Effector memory CD8-positive, alpha-beta T cell (primary cell): ENCODE measurements at regions not wholly inside any gene's neighbourhood (a gene's known extent, or its start where the extent isn't known, plus 50 kb on each side); places are given as distances from the start of the nearest gene placed in this dataset.
"Not testable (repeated sequence)": the region's sequence is repeated elsewhere in the genome, so short reads cannot be mapped to it uniquely, and the experiment has no call there.

Experiments
- ATAC-seq: fragments of 150-1000 bp; cut with Tn5 transposase; replicated peaks from 2 replicates; pipeline ENCODE4 v1.10.0; 2021; ENCODE audit warnings: mild to moderate bottlenecking, moderate library complexity
- DNase-seq, 3 experiments: peaks; one replicate each; pipeline ENCODE4 v3.0.0; 2021
- H3K27ac Mint-ChIP-seq, 2 donors: one replicate each; pipeline ENCODE4 v1.8.0; 2022; ENCODE audit warnings: mild to moderate bottlenecking in 2 of 2, mixed read lengths in 2 of 2, moderate library complexity in 2 of 2
- H3K27me3 Mint-ChIP-seq, 2 donors: one replicate each; pipeline ENCODE4 v1.8.0; 2022; ENCODE audit warnings: mixed read lengths in 2 of 2
- H3K36me3 Mint-ChIP-seq: one replicate; pipeline ENCODE4 v1.8.0; 2022; ENCODE audit warnings: mild to moderate bottlenecking, moderate library complexity, mixed read lengths; ENCODE audit not compliant: insufficient read depth
- H3K4me1 Mint-ChIP-seq, 2 donors: one replicate each; pipeline ENCODE4 v1.8.0; 2022; ENCODE audit warnings: low read depth in 2 of 2, mixed read lengths in 2 of 2
- H3K4me3 Mint-ChIP-seq, 2 donors: one replicate each; pipeline ENCODE4 v1.8.0; 2022; ENCODE audit warnings: mild to moderate bottlenecking in 2 of 2, mixed read lengths in 2 of 2, moderate library complexity in 2 of 2
- H3K9me3 Mint-ChIP-seq, 2 donors: one replicate each; pipeline ENCODE4 v1.8.0; 2022; ENCODE audit warnings: mixed read lengths in 2 of 2

DNA sequence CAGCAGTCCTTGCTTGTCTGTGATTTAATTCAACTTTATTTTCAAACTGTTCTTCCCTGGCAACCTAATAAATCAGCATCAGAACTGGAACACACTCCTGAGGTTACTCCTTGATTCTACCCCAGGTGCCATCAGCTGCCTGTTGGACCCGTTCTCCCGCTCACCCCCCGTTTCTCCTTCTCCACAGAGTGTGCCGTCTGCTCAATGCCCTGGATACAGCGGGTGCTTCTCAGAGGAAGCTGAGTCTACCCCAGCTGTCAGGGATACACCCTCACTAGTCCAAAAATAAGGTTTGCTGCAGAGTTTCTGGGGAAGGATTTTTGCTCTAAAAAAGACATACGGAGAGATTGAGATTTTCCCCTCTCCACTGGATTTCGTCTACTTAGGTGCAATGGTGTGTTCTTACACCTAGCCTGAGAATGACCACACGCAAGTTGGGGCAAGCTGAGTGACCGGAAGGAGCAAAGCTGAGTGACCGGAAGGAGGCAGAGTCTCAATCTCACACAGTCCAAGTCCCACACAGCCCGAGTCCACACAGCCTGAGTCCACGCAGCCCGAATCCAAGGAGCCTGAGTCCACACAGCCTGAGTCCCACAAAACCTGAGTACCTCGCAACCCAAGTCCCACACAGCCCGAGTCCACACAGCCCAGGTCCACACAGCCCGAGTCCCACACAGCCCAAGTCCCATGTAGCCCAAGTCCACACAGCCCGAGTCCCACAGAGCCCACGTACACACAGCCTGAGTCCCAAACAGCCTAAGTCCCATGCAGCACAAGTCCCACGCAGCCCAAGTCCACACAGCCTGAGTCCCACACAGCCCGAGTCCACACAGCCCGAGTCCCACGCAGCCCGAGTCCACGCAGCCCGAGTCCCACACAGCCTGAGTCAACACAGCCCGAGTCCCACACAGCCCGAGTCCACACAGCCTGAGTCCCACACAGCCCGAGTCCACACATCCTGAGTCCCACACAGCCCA, 58.6 kb upstream of the DACT2 start:
- Mint-ChIP-seq H3K4me3 (no peak overlapping the region), H3K9me3 (no peaks in the 10 kb centered on the region), H3K4me1 (peaks cover 0 to 2% of the 10 kb centered on the region in 2 donors), H3K27ac (no peak overlapping the region), H3K27me3 (no peaks in the 10 kb centered on the region), H3K36me3 (no peaks in the 10 kb centered on the region)
- DNase-seq: no peak
- ATAC-seq: no peak

- not testable (repeated sequence) for H3K4me3 Mint-ChIP-seq, ATAC-seq, H3K9me3 Mint-ChIP-seq, DNase-seq, H3K4me1 Mint-ChIP-seq, H3K36me3 Mint-ChIP-seq, H3K27me3 Mint-ChIP-seq, H3K27ac Mint-ChIP-seq
Observed at GRCh38 chr6:168379579-168379978, 60.0 kb upstream of the DACT2 start.

- not testable (repeated sequence) for H3K9me3 Mint-ChIP-seq, H3K36me3 Mint-ChIP-seq, ATAC-seq, H3K4me1 Mint-ChIP-seq, H3K27me3 Mint-ChIP-seq, H3K4me3 Mint-ChIP-seq, DNase-seq, H3K27ac Mint-ChIP-seq
Observed at GRCh38 chr6:168380166-168380955, 60.6 kb upstream of the SMOC2 start.

DNA sequence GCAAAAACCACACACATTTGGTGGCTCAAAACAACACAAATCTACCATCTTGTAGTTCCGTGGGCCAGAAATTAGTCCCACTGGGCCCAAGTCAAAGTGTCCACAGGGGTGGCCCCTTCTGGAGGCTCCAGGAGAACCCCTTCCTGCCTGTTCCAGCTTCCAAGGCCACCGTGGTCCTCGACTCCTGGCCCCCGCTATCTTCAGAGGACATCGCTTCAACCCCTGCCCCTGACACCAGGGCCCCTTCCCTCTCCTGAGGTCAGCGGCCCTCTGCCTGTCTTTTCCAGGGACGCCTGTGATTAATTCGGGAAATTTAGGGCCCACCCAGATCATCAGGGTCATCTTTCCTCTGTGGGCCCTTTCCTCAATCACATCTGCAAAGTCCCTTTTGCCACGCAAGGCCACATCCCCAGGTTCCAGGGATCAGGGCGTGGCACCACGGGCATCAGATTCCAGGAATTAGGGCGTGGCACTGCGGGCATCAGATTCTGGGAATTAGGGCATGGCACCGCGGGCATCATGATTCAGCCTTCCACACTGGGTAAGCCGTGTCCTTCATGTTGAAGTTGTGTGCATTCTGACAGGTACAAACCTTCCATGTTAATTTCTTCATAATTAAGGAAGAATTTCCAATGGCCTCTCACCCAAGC, 59.9 kb upstream of the SMOC2 start:
- DNase-seq: no peak
- Mint-ChIP-seq H3K27me3 (no peaks in the 10 kb centered on the region), H3K27ac (no peak overlapping the region), H3K9me3 (no peaks in the 10 kb centered on the region), H3K4me3 (no peak overlapping the region), H3K36me3 (peaks cover 3% of the 10 kb centered on the region), H3K4me1 (peaks cover 0 to 2% of the 10 kb centered on the region in 2 donors)
- ATAC-seq: no peak

DNA sequence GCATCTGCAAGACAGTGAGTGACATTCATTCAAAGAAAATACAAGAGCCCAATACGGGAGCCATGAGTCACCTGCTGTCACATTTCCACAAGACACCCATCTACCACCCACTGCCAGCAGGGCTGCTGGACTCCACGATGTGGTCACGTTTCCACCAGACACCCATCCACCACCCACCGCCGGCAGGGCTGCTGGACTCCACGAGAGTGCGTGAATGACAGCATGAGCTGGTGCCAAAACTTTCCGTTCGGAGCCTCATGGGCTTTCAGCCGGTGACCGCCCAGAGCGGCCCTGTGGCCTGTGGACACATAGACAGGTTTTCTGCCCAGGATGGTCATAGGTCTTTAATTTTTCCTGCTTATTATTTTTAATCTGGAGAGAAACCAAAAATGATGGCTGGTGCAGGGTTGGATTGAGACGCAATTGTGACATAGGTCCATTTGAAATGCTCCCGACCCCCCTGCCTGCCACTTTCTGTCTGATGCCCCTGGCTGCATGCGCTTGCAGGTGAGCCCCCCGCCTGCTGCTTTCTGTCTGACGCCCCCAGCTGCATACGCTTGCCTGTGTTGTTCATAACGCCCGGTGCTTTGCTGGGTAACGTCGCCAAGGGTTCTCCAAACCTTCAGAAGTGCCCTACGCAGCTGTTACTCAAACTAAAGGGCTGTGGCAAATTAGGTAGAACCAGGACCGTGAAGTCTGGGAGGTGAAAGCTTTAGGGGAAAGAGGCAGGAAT, 59.1 kb upstream of the SMOC2 start:
- H3K4me3 Mint-ChIP-seq: no peak overlapping the region
- H3K4me1 Mint-ChIP-seq: peaks cover 0 to 2% of the 10 kb centered on the region in 2 donors
- H3K27ac Mint-ChIP-seq: no peak overlapping the region
- H3K9me3 Mint-ChIP-seq: no peaks in the 10 kb centered on the region
- ATAC-seq (no peak), DNase-seq (no peak)
- H3K36me3 Mint-ChIP-seq: peaks cover 3% of the 10 kb centered on the region
- H3K27me3 Mint-ChIP-seq: no peaks in the 10 kb centered on the region

DNA sequence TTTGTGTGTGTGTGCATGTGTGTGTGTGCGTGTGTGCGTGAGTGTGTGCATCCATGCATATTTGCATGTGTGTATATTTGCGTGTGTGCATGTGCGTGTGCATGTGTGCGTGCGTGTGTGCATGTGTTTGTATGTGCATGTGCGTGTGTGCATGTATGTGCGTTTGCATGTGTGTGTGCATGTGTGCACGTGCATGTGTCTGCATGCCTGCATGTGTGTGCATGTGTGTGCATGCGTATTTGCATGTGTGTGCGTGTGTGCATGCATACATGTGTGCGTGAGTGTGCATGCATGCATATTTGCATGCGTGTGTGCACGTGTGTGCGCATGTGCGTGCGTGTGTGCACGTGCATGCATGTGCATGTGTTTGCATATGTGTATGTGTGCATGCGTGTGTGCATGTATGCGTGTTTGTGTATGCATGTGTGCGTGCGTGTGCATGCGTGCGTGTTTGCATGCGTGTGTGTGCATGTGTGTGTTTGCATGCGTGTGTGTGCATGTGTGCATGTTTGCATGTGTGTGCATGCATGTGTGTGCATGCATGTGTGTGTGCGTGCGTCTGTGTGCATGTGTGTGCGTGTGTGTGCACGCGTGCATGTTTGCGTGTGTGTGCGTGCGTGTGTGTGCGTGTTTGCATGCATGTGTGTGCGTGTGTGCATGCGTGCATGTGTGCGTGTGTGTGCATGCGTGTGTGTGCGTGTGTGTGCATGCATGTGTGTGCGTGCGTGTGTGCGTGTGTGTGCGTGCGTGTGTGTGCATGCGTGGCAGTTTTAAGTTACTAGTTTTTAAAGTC, 57.7 kb upstream of the SMOC2 start:
- H3K27me3 Mint-ChIP-seq: no peaks in the 10 kb centered on the region
- no peak overlapping the region for H3K4me3 Mint-ChIP-seq
- no peaks in the 10 kb centered on the region for H3K9me3 Mint-ChIP-seq
- H3K4me1 Mint-ChIP-seq: no peaks in the 10 kb centered on the region
- H3K27ac Mint-ChIP-seq: no peak overlapping the region
- no peak for ATAC-seq
- DNase-seq: no peak
- H3K36me3 Mint-ChIP-seq: peaks cover 3% of the 10 kb centered on the region

DNA sequence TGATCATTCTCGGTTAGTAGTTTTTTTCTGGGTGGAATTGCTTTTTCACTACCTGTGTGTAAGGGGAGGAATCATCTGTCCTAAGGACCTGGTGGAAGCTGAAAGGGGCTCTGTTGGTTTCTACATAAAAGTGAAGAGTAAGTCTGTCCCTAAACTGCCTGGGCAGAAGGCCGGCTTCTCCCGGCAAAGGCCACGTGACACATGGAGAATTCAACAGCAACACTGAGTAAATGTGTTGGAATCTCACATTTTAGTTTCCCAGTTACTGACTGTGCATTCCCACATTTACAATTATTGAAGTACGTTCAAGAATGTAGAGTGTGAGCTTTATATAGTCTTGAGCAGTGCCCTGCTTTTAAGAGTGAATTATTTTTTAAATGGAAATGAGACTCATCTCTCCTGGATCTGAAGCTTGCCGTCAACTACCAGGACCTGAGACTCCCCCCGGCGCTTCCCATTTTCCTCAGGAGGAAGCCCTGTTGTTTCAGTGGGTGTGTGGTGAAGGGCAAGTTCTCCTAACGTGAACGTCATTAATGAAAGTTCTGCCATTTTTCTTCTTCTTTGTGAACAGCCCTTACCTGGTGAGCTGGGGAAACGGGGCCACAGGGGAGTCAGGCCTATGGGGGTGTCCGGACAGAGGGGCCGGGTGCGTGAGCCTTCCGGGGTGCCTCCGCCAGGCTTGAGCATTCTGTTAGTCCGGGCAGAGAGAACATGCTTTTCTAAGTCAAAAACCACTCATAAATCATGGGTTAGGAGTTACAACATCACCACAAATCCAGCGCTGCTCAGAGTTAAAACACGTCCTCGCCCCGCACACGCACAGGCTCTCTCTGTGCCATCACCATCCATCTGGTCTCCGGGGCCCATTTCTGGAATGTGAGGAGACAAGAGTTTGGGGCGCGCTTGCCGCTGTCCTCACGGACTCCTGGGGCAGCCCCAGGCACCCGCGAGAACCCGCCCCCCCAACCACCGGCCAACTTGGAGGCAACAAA, 56.6 kb upstream of the SMOC2 start:
- peaks cover 3% of the 10 kb centered on the region for H3K36me3 Mint-ChIP-seq
- no peaks in the 10 kb centered on the region for H3K9me3 Mint-ChIP-seq
- no peaks in the 10 kb centered on the region for H3K27me3 Mint-ChIP-seq
- H3K4me1 Mint-ChIP-seq: no peaks in the 10 kb centered on the region
- H3K27ac Mint-ChIP-seq: no peak overlapping the region
- H3K4me3 Mint-ChIP-seq: no peak overlapping the region
- DNase-seq: no peak
- ATAC-seq: no peak

DNA sequence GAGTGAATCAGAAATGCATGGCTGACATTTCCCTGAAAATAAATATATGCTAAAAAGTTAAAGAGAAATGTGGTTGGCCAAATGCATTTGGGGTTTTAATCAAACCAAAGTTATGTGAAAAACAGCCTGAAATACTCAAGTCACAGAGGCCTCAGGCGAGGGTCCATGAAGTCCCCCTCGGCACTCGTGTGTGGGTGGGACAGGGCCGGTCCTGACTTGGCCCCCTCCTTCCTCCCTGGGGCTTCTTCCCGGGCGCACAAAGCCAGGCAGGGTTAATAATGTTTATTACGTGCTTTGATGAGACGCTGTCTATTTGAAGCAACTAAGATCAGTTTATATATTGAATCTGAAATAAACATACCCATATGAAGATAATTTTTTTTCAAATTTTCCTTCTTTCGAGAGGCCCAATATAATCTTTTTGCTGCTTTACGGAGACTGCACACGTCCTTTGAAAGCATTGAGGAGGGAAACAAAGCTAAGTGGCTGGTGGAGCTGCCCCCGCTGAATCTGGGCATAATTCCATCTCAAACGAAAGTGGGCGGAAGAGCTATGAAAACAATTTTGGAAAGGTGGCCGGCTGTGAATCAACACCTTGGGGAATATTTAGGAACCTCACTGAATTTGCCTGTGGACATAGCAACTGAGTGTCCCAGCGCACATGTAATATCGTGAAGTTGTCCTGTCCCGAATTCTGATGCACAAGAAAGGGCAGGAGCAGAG, 55.8 kb upstream of the SMOC2 start:
- Mint-ChIP-seq H3K36me3 (peaks cover 3% of the 10 kb centered on the region), H3K27me3 (peaks cover 0 to under 1% of the 10 kb centered on the region in 2 donors), H3K27ac (no peak overlapping the region), H3K4me3 (no peak overlapping the region), H3K9me3 (no peaks in the 10 kb centered on the region), H3K4me1 (no peaks in the 10 kb centered on the region)
- ATAC-seq (no peak), DNase-seq (no peak)

- Mint-ChIP-seq H3K27ac (no peak overlapping the region), H3K4me1 (no peaks in the 10 kb centered on the region), H3K27me3 (peaks cover 0 to 9% of the 10 kb centered on the region in 2 donors), H3K4me3 (no peak overlapping the region), H3K36me3 (peaks cover 3% of the 10 kb centered on the region), H3K9me3 (no peaks in the 10 kb centered on the region)
- DNase-seq (no peak), ATAC-seq (no peak)
Observed at GRCh38 chr6:168385858-168386735, 54.9 kb upstream of the SMOC2 start.

DNA sequence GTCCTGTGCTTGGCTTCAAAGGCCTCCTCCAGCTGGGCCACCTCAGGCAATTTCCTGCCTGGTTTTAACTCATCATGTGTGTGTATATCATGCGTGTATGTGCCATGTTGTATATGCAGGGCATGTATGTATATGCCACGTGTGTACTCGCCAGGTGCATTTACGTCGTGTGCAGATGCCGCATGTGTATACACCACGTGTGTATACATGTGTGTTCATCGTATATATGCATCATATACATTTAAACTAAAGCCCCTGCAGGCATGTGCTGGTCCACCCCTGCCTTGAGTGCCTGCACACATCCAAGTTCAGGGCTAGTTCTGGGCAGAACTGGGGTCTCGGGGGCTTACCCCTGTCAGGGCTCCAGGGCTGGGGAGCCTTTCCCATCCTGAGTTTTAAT, 54.0 kb upstream of the SMOC2 start:
- Mint-ChIP-seq H3K4me1 (no peaks in the 10 kb centered on the region), H3K4me3 (no peak overlapping the region), H3K9me3 (no peaks in the 10 kb centered on the region), H3K27me3 (peaks cover 0 to 14% of the 10 kb centered on the region in 2 donors), H3K36me3 (peaks cover 3% of the 10 kb centered on the region), H3K27ac (no peak overlapping the region)
- no peak for ATAC-seq
- no peak for DNase-seq
